Sigmoid colon (tissue), 6 donors: ENCODE measurements at regions not wholly inside any gene's neighbourhood (a gene's known extent, or its start where the extent isn't known, plus 50 kb on each side); places are given as distances from the start of the nearest gene placed in this dataset.
"Not testable (repeated sequence)": the region's sequence is repeated elsewhere in the genome, so short reads cannot be mapped to it uniquely, and the experiment has no call there.

Experiments used
- DNase-seq: peaks from one replicate; pipeline ENCODE4 v3.0.0-alpha.2; 2019
- H3K27ac ChIP-seq, 4 donors: fragments of 200-600 bp; sonication (generic); one replicate each; pipeline ENCODE4 v1.5.1; 2016 to 2019; ENCODE audit warnings: mild to moderate bottlenecking in 1 of 4
- H3K27me3 ChIP-seq, 3 donors: fragments of 200-600 bp; sonication (generic); one replicate each; pipeline ENCODE4 v1.5.1; 2019; ENCODE audit warnings: mild to moderate bottlenecking in 1 of 3
- H3K36me3 ChIP-seq, 4 donors: fragments of 200-600 bp; sonication (generic); one replicate each; pipeline ENCODE4 v1.5.1; 2016 to 2019
- H3K4me1 ChIP-seq, 4 donors: fragments of 200-600 bp; sonication (generic); one replicate each; pipeline ENCODE4 v1.5.1; 2017 to 2019
- H3K4me3 ChIP-seq, 4 donors: fragments of 200-600 bp; sonication (generic); one replicate each; pipeline ENCODE4 v1.5.1; 2017 to 2019; ENCODE audit warnings: mild to moderate bottlenecking in 2 of 4, moderate library complexity in 1 of 4
- H3K9me3 ChIP-seq, 4 donors: fragments of 200-600 bp in 3 of 4; sonication (generic) in 3 of 4; one replicate each; pipeline versions ENCODE4 v1.5.1 to v1.6.1; 2013 to 2019
- CTCF ChIP-seq, 4 experiments: fragments of 450-650 bp in 3 of 4; fragments of 200-600 bp in 1 of 4; IDR thresholded peaks; one replicate each; pipeline ENCODE4 v1.5.1; 2016 to 2019; ENCODE audit warnings: antibody characterized with exemption in 4 of 4, mild to moderate bottlenecking in 3 of 4, moderate library complexity in 2 of 4
- EP300 ChIP-seq, 4 donors: sonication (generic); formaldehyde crosslinking; IDR thresholded peaks; one replicate each; pipeline ENCODE4 v1.6.1; 2017; ENCODE audit warnings: antibody characterized with exemption in 4 of 4
- POLR2A ChIP-seq, 2 donors: fragments of 450-650 bp; IDR thresholded peaks; one replicate each; pipeline ENCODE4 v1.6.1; 2016; ENCODE audit warnings: antibody characterized with exemption in 2 of 2, mild to moderate bottlenecking in 2 of 2, moderate library complexity in 2 of 2
- POLR2AphosphoS5 ChIP-seq, 4 donors: sonication (generic); formaldehyde crosslinking; IDR thresholded peaks; one replicate each; pipeline ENCODE4 v1.6.1; 2017; ENCODE audit warnings: antibody characterized with exemption in 4 of 4
- WGBS, 2 donors: extraction: QIAGEN DNeasy Blood & Tissue Kit; methylation state at CpG; one replicate each; pipeline ENCODE4 v1.1.7; 2013; 5-methylcytosine and 5-hydroxymethylcytosine counted together
- intact Hi-C: fragments of 100-400 bp; cut with DNase I; formaldehyde crosslinking; loops from one replicate; pipeline ENCODE4 v1.15.1; 2023
- donor health status: healthy with polysubstance abuse.
- donor health status: healthy.

- TF ChIP-seq CTCF (IDR thresholded peaks at IDR 0.05) (no peak), EP300 (IDR thresholded peaks at IDR 0.05) (no peak), POLR2A (IDR thresholded peaks at IDR 0.05) (no peak), POLR2AphosphoS5 (IDR thresholded peaks at IDR 0.05) (no peak)
- 38 to 57% methylated on average over 6 of the region's 6 CpGs for WGBS, 2 donors
- H3K9me3 ChIP-seq: peaks cover 0 to 5% (median 3%) of the 10 kb centered on the region in 4 donors
- DNase-seq: peak; percentile 50
- H3K27ac ChIP-seq: no peak overlapping the region
- no peak overlapping the region for H3K4me3 ChIP-seq
- intact Hi-C loops: no loop called here
- H3K4me1 ChIP-seq: no peaks in the 10 kb centered on the region
- H3K27me3 ChIP-seq: no peaks in the 10 kb centered on the region
- H3K36me3 ChIP-seq: no peaks in the 10 kb centered on the region
Observed at GRCh38 chr18:8525692-8526091, 83.5 kb upstream of the RAB12 start.

GRCh38 chr18:8526332-8526731 lies 82.9 kb upstream of the RAB12 start:
- no peak overlapping the region for H3K4me3 ChIP-seq
- DNase-seq: peak; percentile 33
- H3K27me3 ChIP-seq: no peaks in the 10 kb centered on the region
- no peaks in the 10 kb centered on the region for H3K36me3 ChIP-seq
- peaks cover 0 to 10% (median 8%) of the 10 kb centered on the region in 4 donors for H3K9me3 ChIP-seq
- intact Hi-C loops: no loop called here
- no peak for TF ChIP-seq EP300 (IDR thresholded peaks at IDR 0.05)
- TF ChIP-seq CTCF (IDR thresholded peaks at IDR 0.05): no peak
- no peak for TF ChIP-seq POLR2AphosphoS5 (IDR thresholded peaks at IDR 0.05)
- TF ChIP-seq POLR2A (IDR thresholded peaks at IDR 0.05): no peak
- WGBS, 2 donors: 45 to 71% methylated on average over 9 of the region's 9 CpGs
- H3K27ac ChIP-seq: no peak overlapping the region
- H3K4me1 ChIP-seq: no peaks in the 10 kb centered on the region

- 79 to 84% methylated on average over 2 of the region's 2 CpGs for WGBS, 2 donors
- intact Hi-C loops: no loop called here
- Histone ChIP-seq H3K27ac (no peak overlapping the region), H3K4me1 (no peaks in the 10 kb centered on the region), H3K4me3 (no peak overlapping the region), H3K9me3 (peaks cover 0 to 22% (median 13%) of the 10 kb centered on the region in 4 donors), H3K27me3 (no peaks in the 10 kb centered on the region), H3K36me3 (no peaks in the 10 kb centered on the region)
- no peak for TF ChIP-seq POLR2A (IDR thresholded peaks at IDR 0.05)
- TF ChIP-seq EP300 (IDR thresholded peaks at IDR 0.05): no peak
- TF ChIP-seq CTCF (IDR thresholded peaks at IDR 0.05): no peak
- no peak for TF ChIP-seq POLR2AphosphoS5 (IDR thresholded peaks at IDR 0.05)
- DNase-seq: no peak
Observed at GRCh38 chr18:8529609-8530008, 79.6 kb upstream of the RAB12 start.

- WGBS, 2 donors: 80 to 92% methylated on average over 2 of the region's 2 CpGs
- H3K4me3 ChIP-seq, H3K36me3 ChIP-seq, H3K27ac ChIP-seq, H3K4me1 ChIP-seq, DNase-seq, intact Hi-C loops, H3K27me3 ChIP-seq: not testable (repeated sequence)
- H3K9me3 ChIP-seq: peaks cover 0 to 22% (median 13%) of the 10 kb centered on the region in 4 donors
Observed at GRCh38 chr18:8531084-8531483, 78.2 kb upstream of the RAB12 start.

GRCh38 chr18:8536231-8536630 lies 73.0 kb upstream of the RAB12 start:
- H3K4me3 ChIP-seq: no peak overlapping the region
- 70 to 79% methylated on average over 11 of the region's 11 CpGs for WGBS, 2 donors
- H3K9me3 ChIP-seq: peaks cover 0 to 13% (median 5%) of the 10 kb centered on the region in 4 donors
- TF ChIP-seq POLR2AphosphoS5 (IDR thresholded peaks at IDR 0.05): no peak
- TF ChIP-seq EP300 (IDR thresholded peaks at IDR 0.05): no peak
- TF ChIP-seq POLR2A (IDR thresholded peaks at IDR 0.05): no peak
- no peak for TF ChIP-seq CTCF (IDR thresholded peaks at IDR 0.05)
- H3K27me3 ChIP-seq: no peaks in the 10 kb centered on the region
- intact Hi-C loops: no loop called here
- DNase-seq: no peak
- H3K4me1 ChIP-seq: no peaks in the 10 kb centered on the region
- no peak overlapping the region for H3K27ac ChIP-seq
- no peaks in the 10 kb centered on the region for H3K36me3 ChIP-seq
